ENCODE measurements at regions not wholly inside any gene's neighbourhood (a gene's known extent, or its start where the extent isn't known, plus 50 kb on each side); places are given as distances from the start of the nearest gene placed in this dataset.

DNA sequence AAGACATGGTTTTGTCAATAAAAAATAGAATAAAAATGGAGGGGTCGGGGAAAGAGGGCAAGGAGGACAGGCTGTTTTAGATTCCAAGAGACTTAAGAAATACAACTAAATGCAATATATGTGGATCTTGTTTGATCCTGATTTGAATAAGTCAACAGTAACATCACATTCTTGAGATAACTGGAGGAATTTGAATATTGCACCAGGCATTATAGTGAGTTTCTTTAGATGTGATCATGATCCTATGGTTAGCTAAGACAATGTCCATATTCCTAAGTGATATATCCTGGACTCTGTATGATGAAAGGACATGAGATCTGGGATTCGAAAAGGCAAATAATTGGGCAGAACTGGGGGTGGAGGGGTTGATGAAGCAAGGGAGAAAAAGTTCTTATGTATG, 311.8 kb downstream of the PLPP3 start:
- ChIA-PET POLR2A (no interaction called here), CTCF (no interaction called here)
- Mint-ChIP-seq H3K9me3 (no peaks in the 10 kb centered on the region), H3K4me3 (no peak overlapping the region), H3K27ac (no peak overlapping the region), H3K27me3 (ENCODE audit: low read depth) (no peaks in the 10 kb centered on the region), H3K36me3 (no peaks in the 10 kb centered on the region), H3K4me1 (no peaks in the 10 kb centered on the region)
- ATAC-seq (no peak), DNase-seq (ENCODE audit: low spot score) (no peak)
- TF ChIP-seq E2F5 (CRISPR knock-in tag; IDR thresholded peaks at IDR 0.05) (no peak), JAZF1 (CRISPR knock-in tag; IDR thresholded peaks at IDR 0.05) (no peak), RORB (CRISPR knock-in tag; IDR thresholded peaks at IDR 0.05) (no peak), FOXP4 (CRISPR knock-in tag; IDR thresholded peaks at IDR 0.05) (no peak), NR3C1 (CRISPR knock-in tag; conservative IDR thresholded peaks at IDR 0.05; ENCODE audit: low read depth) (no peak), NFE2L1 (CRISPR knock-in tag; IDR thresholded peaks at IDR 0.05) (no peak), FOXJ3 (CRISPR knock-in tag; IDR thresholded peaks at IDR 0.05; ENCODE audit: borderline replicate concordance) (no peak), AFF4 (CRISPR knock-in tag; IDR thresholded peaks at IDR 0.05; ENCODE audit: borderline replicate concordance) (no peak)
- TF ChIP-seq, protein P1, sequence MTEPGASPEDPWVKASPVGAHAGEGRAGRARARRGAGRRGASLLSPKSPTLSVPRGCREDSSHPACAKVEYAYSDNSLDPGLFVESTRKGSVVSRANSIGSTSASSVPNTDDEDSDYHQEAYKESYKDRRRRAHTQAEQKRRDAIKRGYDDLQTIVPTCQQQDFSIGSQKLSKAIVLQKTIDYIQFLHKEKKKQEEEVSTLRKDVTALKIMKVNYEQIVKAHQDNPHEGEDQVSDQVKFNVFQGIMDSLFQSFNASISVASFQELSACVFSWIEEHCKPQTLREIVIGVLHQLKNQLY (CRISPR knock-in tag; IDR thresholded peaks at IDR 0.05) = no peak
- TF ChIP-seq, protein P2, sequence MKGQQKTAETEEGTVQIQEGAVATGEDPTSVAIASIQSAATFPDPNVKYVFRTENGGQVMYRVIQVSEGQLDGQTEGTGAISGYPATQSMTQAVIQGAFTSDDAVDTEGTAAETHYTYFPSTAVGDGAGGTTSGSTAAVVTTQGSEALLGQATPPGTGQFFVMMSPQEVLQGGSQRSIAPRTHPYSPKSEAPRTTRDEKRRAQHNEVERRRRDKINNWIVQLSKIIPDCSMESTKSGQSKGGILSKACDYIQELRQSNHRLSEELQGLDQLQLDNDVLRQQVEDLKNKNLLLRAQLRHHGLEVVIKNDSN (CRISPR knock-in tag; IDR thresholded peaks at IDR 0.05) = no peak
- TF ChIP-seq, protein P3, sequence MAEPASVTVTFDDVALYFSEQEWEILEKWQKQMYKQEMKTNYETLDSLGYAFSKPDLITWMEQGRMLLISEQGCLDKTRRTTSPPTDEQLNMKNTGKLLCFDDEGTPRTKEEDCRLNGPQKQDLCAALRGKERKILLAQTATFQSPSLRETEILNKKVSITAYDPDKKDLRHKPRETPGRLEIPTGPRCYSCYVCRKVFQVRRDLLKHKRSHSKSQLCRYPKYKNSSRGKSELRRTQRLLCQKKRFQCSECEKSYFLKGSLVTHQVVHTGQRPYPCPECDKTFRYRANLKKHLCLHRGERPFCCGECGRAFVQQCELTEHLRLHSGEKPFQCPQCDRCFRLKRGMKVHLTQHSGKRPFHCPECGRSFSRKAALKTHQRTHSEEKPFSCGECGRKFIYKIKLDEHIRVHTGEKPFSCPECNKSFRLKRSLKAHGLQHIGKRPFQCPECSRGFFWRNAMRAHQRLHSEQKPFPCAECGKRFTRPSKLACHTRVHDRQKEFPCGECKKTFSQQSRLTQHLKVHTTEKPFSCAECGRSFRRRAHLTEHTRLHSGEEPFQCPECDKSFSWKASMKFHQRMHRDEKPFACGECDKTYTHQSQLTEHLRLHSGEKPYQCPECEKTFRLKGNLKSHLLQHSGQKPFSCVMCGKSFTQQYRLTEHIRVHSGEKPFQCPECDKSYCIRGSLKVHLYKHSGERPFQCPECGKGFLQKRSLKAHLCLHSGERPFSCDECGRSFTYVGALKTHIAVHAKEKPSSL (CRISPR knock-in tag; conservative IDR thresholded peaks at IDR 0.05) = no peak

- TF ChIP-seq, protein P4, sequence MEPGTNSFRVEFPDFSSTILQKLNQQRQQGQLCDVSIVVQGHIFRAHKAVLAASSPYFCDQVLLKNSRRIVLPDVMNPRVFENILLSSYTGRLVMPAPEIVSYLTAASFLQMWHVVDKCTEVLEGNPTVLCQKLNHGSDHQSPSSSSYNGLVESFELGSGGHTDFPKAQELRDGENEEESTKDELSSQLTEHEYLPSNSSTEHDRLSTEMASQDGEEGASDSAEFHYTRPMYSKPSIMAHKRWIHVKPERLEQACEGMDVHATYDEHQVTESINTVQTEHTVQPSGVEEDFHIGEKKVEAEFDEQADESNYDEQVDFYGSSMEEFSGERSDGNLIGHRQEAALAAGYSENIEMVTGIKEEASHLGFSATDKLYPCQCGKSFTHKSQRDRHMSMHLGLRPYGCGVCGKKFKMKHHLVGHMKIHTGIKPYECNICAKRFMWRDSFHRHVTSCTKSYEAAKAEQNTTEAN (CRISPR knock-in tag; IDR thresholded peaks at IDR 0.05) = no peak
- no peak for TF ChIP-seq ZNF423 (CRISPR knock-in tag; IDR thresholded peaks at IDR 0.05)
- TF ChIP-seq FOXK1 (CRISPR knock-in tag; IDR thresholded peaks at IDR 0.05) = no peak
- no peak for TF ChIP-seq ZNF121 (CRISPR knock-in tag; IDR thresholded peaks at IDR 0.05)
- no peak for TF ChIP-seq TCF7 (CRISPR knock-in tag; IDR thresholded peaks at IDR 0.05; ENCODE audit: low read depth)
- no peak for TF ChIP-seq ESRRA (CRISPR knock-in tag; IDR thresholded peaks at IDR 0.05; ENCODE audit: borderline replicate concordance)
- no peak for TF ChIP-seq RORB (CRISPR knock-in tag; IDR thresholded peaks at IDR 0.05)
- TF ChIP-seq CBFB (CRISPR knock-in tag; IDR thresholded peaks at IDR 0.05; ENCODE audit: low read depth) = no peak
- TF ChIP-seq HMGA2 (CRISPR knock-in tag; IDR thresholded peaks at IDR 0.05) = no peak
- TF ChIP-seq, protein P5, sequence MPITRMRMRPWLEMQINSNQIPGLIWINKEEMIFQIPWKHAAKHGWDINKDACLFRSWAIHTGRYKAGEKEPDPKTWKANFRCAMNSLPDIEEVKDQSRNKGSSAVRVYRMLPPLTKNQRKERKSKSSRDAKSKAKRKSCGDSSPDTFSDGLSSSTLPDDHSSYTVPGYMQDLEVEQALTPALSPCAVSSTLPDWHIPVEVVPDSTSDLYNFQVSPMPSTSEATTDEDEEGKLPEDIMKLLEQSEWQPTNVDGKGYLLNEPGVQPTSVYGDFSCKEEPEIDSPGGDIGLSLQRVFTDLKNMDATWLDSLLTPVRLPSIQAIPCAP (CRISPR knock-in tag; IDR thresholded peaks at IDR 0.05) = no peak
- no peak for DNase-seq (ENCODE audit: low spot score)
- Mint-ChIP-seq H3K9me3 (no peaks in the 10 kb centered on the region), H3K27ac (no peak overlapping the region), H3K4me1 (no peaks in the 10 kb centered on the region), H3K27me3 (ENCODE audit: low read depth) (no peaks in the 10 kb centered on the region), H3K36me3 (no peaks in the 10 kb centered on the region), H3K4me3 (no peak overlapping the region)
- ChIA-PET POLR2A (no interaction called here), CTCF (no interaction called here)
- no peak for ATAC-seq
Measured at GRCh38 chr1:56266359-56266758, 313.0 kb downstream of the PLPP3 start.
